H1 (cell line): ENCODE measurements at regions not wholly inside any gene's neighbourhood (a gene's known extent, or its start where the extent isn't known, plus 50 kb on each side); places are given as distances from the start of the nearest gene placed in this dataset.

Experiments
- CTCF ChIA-PET: fragments of 300-600 bp; sonication (Branson Sonifier 250); formaldehyde crosslinking; loops from one replicate; lab custom pipeline; 2021; ENCODE audit not compliant: partially characterized antibody; lab: Charles Lee
- POLR2A ChIA-PET: fragments of 300-600 bp; sonication (Branson Sonifier 250); formaldehyde crosslinking; loops from one replicate; lab custom pipeline; 2021; ENCODE audit warnings: inconsistent platforms; ENCODE audit not compliant: partially characterized antibody; lab: Charles Lee
- DNase-seq, 2 experiments: peaks; one replicate each; pipeline versions ENCODE4 v3.0.0 to v3.0.0-alpha.2; 2010 to 2022; ENCODE audit warnings: low spot score in 2 of 2, low read depth in 1 of 2, mixed read lengths in 1 of 2
- FAIRE-seq: peaks from 2 replicates; lab custom pipeline; 2011; peaks lifted over from hg19 to GRCh38; lab: Jason Lieb, UNC
- H2AFZ ChIP-seq: 2 replicates; pipeline ENCODE4 v1.8.1; 2012; ENCODE audit warnings: low read length, inconsistent platforms
- H2AK5ac ChIP-seq: 2 replicates; pipeline ENCODE4 v1.6.1; 2013; ENCODE audit warnings: low read depth, low read length
- H2BK120ac ChIP-seq: replicated peaks from 2 replicates; pipeline ENCODE3; 2013; ENCODE audit warnings: low read depth, low read length, inconsistent platforms
- H2BK12ac ChIP-seq: 2 replicates; pipeline ENCODE4 v1.6.1; 2013; ENCODE audit warnings: low read depth, low read length
- H2BK15ac ChIP-seq: 2 replicates; pipeline ENCODE4 v1.6.1; 2013; ENCODE audit warnings: low read length
- H2BK20ac ChIP-seq: 2 replicates; pipeline ENCODE4 v1.6.1; 2013; ENCODE audit warnings: low read length
- H2BK5ac ChIP-seq: 2 replicates; pipeline ENCODE4 v1.6.1; 2013; ENCODE audit warnings: low read depth, low read length
- H3K14ac ChIP-seq: 2 replicates; pipeline ENCODE4 v1.6.1; 2013; ENCODE audit warnings: inconsistent platforms; ENCODE audit not compliant: insufficient read length
- H3K18ac ChIP-seq: 2 replicates; pipeline ENCODE4 v1.6.1; 2013; ENCODE audit warnings: low read length; ENCODE audit errors: extremely low read depth
- H3K23ac ChIP-seq: 2 replicates; pipeline ENCODE4 v1.6.1; 2013; ENCODE audit warnings: inconsistent platforms; ENCODE audit not compliant: insufficient read length
- H3K23me2 ChIP-seq: 2 replicates; pipeline ENCODE4 v1.6.1; 2013; ENCODE audit warnings: low read depth, low read length
- H3K27ac ChIP-seq: 2 replicates; pipeline ENCODE4 v1.6.1; 2011; ENCODE audit warnings: low read depth, low read length, inconsistent platforms
- H3K27me3 ChIP-seq, 4 experiments: replicated peaks in 1 of 4; 1 replicate in 1 of 4; 2 replicates in 3 of 4; pipeline versions ENCODE4 v1.6.1 to v1.8.1; 2011 to 2013; ENCODE audit warnings: low read length in 3 of 4, mild to moderate bottlenecking in 3 of 4, inconsistent platforms in 2 of 4, mixed read lengths in 2 of 4, moderate library complexity in 1 of 4; ENCODE audit not compliant: control insufficient read depth in 3 of 4, insufficient read depth in 3 of 4; ENCODE audit errors: extremely low read depth in 1 of 4
- H3K36me3 ChIP-seq, 4 experiments: 2 replicates each; pipeline versions ENCODE4 v1.6.1 to v1.8.1; 2011 to 2013; ENCODE audit warnings: mild to moderate bottlenecking in 4 of 4, low read length in 3 of 4, moderate library complexity in 2 of 4, control low read depth in 1 of 4, inconsistent platforms in 1 of 4; ENCODE audit not compliant: insufficient read depth in 4 of 4, control insufficient read depth in 2 of 4
- H3K4ac ChIP-seq: replicated peaks from 2 replicates; pipeline ENCODE3; 2013; ENCODE audit warnings: low read length, low read depth, mixed read lengths, inconsistent platforms; ENCODE audit not compliant: insufficient read length
- H3K4me1 ChIP-seq, 4 experiments: replicated peaks in 1 of 4; 1 replicate in 1 of 4; 2 replicates in 3 of 4; pipeline versions ENCODE4 v1.6.1 to v1.8.1; 2011 to 2013; ENCODE audit warnings: low read length in 3 of 4, inconsistent platforms in 2 of 4, mixed read lengths in 1 of 4; ENCODE audit not compliant: insufficient read depth in 4 of 4, control insufficient read depth in 3 of 4
- H3K4me2 ChIP-seq, 2 experiments: 2 replicates each; pipeline versions ENCODE4 v1.6.1 to v1.8.1; 2011 to 2013; ENCODE audit warnings: low read depth in 2 of 2, low read length in 2 of 2, control low read depth in 1 of 2, inconsistent platforms in 1 of 2, mild to moderate bottlenecking in 1 of 2; ENCODE audit not compliant: insufficient read depth in 1 of 2
- H3K4me3 ChIP-seq, 4 experiments: fragments of 200-600, 300-600 bp in 1 of 4; sonication (generic), shearing (Covaris generic), sonication (Bioruptor Twin) in 1 of 4; 2 replicates each; pipeline versions ENCODE4 v1.5.1 to v1.8.1; 2011 to 2016; ENCODE audit warnings: low read length in 4 of 4, low read depth in 3 of 4, control low read depth in 2 of 4, inconsistent platforms in 2 of 4, mild to moderate bottlenecking in 2 of 4, mixed read lengths in 1 of 4, moderate library complexity in 1 of 4; ENCODE audit not compliant: insufficient read depth in 2 of 4; ENCODE audit errors: extremely low read depth in 1 of 4
- H3K56ac ChIP-seq: replicated peaks from 2 replicates; pipeline ENCODE3; 2013; ENCODE audit warnings: low read depth, mild to moderate bottlenecking, mixed read lengths, low read length, inconsistent platforms; ENCODE audit not compliant: insufficient read length
- H3K79me1 ChIP-seq: 2 replicates; pipeline ENCODE4 v1.6.1; 2013; ENCODE audit warnings: low read depth, low read length, control low read depth
- H3K79me2 ChIP-seq, 2 experiments: 2 replicates each; pipeline versions ENCODE4 v1.6.1 to v1.8.1; 2012 to 2013; ENCODE audit warnings: low read length in 2 of 2, mild to moderate bottlenecking in 2 of 2, inconsistent platforms in 1 of 2; ENCODE audit not compliant: insufficient read depth in 2 of 2, control insufficient read depth in 1 of 2
- H3K9ac ChIP-seq, 4 experiments: replicated peaks in 1 of 4; 1 replicate in 1 of 4; 2 replicates in 3 of 4; pipeline versions ENCODE4 v1.6.1 to v1.8.1; 2011 to 2013; ENCODE audit warnings: low read depth in 3 of 4, low read length in 3 of 4, control low read depth in 2 of 4, mild to moderate bottlenecking in 2 of 4, moderate library complexity in 2 of 4, inconsistent platforms in 1 of 4; ENCODE audit errors: extremely low read depth in 1 of 4
- H3K9me3 ChIP-seq, 2 experiments: 2 replicates each; pipeline versions ENCODE4 v1.6.1 to v1.8.1; 2012 to 2013; ENCODE audit warnings: mild to moderate bottlenecking in 2 of 2, moderate library complexity in 2 of 2, control low read depth in 1 of 2, inconsistent platforms in 1 of 2, low read depth in 1 of 2, low read length in 1 of 2, mixed read lengths in 1 of 2; ENCODE audit not compliant: insufficient read depth in 2 of 2
- H4K20me1 ChIP-seq, 2 experiments: replicated peaks in 1 of 2; 2 replicates each; pipeline versions ENCODE3 to v1.8.1; 2011 to 2013; ENCODE audit warnings: inconsistent platforms in 2 of 2, low read length in 2 of 2, mild to moderate bottlenecking in 1 of 2; ENCODE audit not compliant: insufficient read depth in 2 of 2, control insufficient read depth in 1 of 2
- H4K5ac ChIP-seq: 2 replicates; pipeline ENCODE4 v1.6.1; 2013; ENCODE audit warnings: low read length, low read depth, mixed read lengths, inconsistent platforms; ENCODE audit not compliant: insufficient read length
- H4K8ac ChIP-seq: 2 replicates; pipeline ENCODE4 v1.8.0; 2013; ENCODE audit warnings: mild to moderate bottlenecking, moderate library complexity, low read length, inconsistent platforms; ENCODE audit not compliant: insufficient read depth; ENCODE audit errors: extremely low read depth
- H4K91ac ChIP-seq: replicated peaks from 2 replicates; pipeline ENCODE3; 2013; ENCODE audit warnings: low read length, mixed read lengths, inconsistent platforms; ENCODE audit not compliant: insufficient read length
- CHD2 ChIP-seq: IDR thresholded peaks from 2 replicates; pipeline ENCODE4 v1.6.1; 2012; ENCODE audit warnings: low read length, improper control_type of control experiment
- PHF8 ChIP-seq: fragments of 200-600 bp; sonication (generic); conservative IDR thresholded peaks from 2 replicates; pipeline ENCODE4 v1.7.1; 2012; ENCODE audit warnings: low read depth, mild to moderate bottlenecking, inconsistent platforms, low read length, moderate library complexity
- POLR2A ChIP-seq, 2 experiments: IDR thresholded peaks; 1 replicate in 1 of 2; 2 replicates in 1 of 2; pipeline ENCODE4 v1.6.1; 2011; ENCODE audit warnings: low read depth in 2 of 2, low read length in 2 of 2, mild to moderate bottlenecking in 2 of 2; ENCODE audit errors: control extremely low read depth in 1 of 2
- RFX5 ChIP-seq: IDR thresholded peaks from 2 replicates; pipeline ENCODE4 v1.6.1; 2011; ENCODE audit warnings: low read depth, low read length, improper control_type of control experiment, borderline replicate concordance
- SP2 ChIP-seq: IDR thresholded peaks from 2 replicates; pipeline ENCODE4 v1.6.1; 2012; ENCODE audit warnings: mild to moderate bottlenecking, low read length, inconsistent platforms
- WGBS, 2 experiments: shearing (Covaris generic) in 1 of 2; methylation state at CpG; one replicate each; pipeline versions ENCODE4 v1.1.6 to v1.1.7; 2013 to 2015; ENCODE audit warnings: low lambda C conversion rate in 2 of 2, mixed read lengths in 2 of 2, inconsistent platforms in 1 of 2, low coverage in 1 of 2, missing lambda C conversion rate in 1 of 2; ENCODE audit not compliant: insufficient replicate concordance in 2 of 2, insufficient coverage in 1 of 2, insufficient read length in 1 of 2; ENCODE audit errors: extremely low coverage in 1 of 2, missing lambda C conversion rate in 1 of 2; 5-methylcytosine and 5-hydroxymethylcytosine counted together

GRCh38 chr6:8187209-8187608 is 84.9 kb upstream of the EEF1E1 start:
- WGBS, 2 experiments = 88% methylated on average over 2 of the region's 2 CpGs; no CpG with 5 or more reads in 1 of the 2 experiments
- no peak overlapping the region for H2BK12ac ChIP-seq
- no peak overlapping the region for H2AK5ac ChIP-seq
- no peak overlapping the region for H4K5ac ChIP-seq
- H3K23me2 ChIP-seq = no peaks in the 10 kb centered on the region
- no peak overlapping the region for H3K4ac ChIP-seq
- no peak overlapping the region for H3K4me3 ChIP-seq
- H3K56ac ChIP-seq = no peak overlapping the region
- FAIRE-seq (no peak), DNase-seq (no peak)
- H4K20me1 ChIP-seq = no peaks in the 10 kb centered on the region
- H3K27me3 ChIP-seq = no peaks in the 10 kb centered on the region
- H4K91ac ChIP-seq = no peak overlapping the region
- H4K8ac ChIP-seq = no peak overlapping the region
- no peak overlapping the region for H3K27ac ChIP-seq
- no peaks in the 10 kb centered on the region for H3K9me3 ChIP-seq
- H3K18ac ChIP-seq = no peak overlapping the region
- no peak overlapping the region for H2BK20ac ChIP-seq
- no peak overlapping the region for H3K4me2 ChIP-seq
- H2BK120ac ChIP-seq = no peak overlapping the region
- H2BK5ac ChIP-seq = no peak overlapping the region
- TF ChIP-seq PHF8 (no peak), POLR2A (IDR thresholded peaks at IDR 0.05; ENCODE audit: control extremely low read depth in 1 of 2, low read depth in 2 of 2, low read length in 2 of 2) (no peak), RFX5 (no peak), SP2 (no peak), CHD2 (no peak)
- no peak overlapping the region for H3K23ac ChIP-seq
- H2BK15ac ChIP-seq = no peak overlapping the region
- H2AFZ ChIP-seq = no peak overlapping the region
- no peaks in the 10 kb centered on the region for H3K79me1 ChIP-seq
- ChIA-PET CTCF (interaction anchor here (1.0 to 2.1 kb wide), 4 partner anchors 9 to 56 kb away, joined by 4 to 7 read pairs (median 5); no protein-coding TSS in a partner anchor), POLR2A (no interaction called here)
- H3K9ac ChIP-seq = no peak overlapping the region
- no peaks in the 10 kb centered on the region for H3K79me2 ChIP-seq
- no peak overlapping the region for H3K14ac ChIP-seq
- peaks cover 1 to 7% (median 5%) of the 10 kb centered on the region in 4 experiments; a peak in 5 of 7 replicates for H3K4me1 ChIP-seq
- H3K36me3 ChIP-seq = no peaks in the 10 kb centered on the region
